HTR-8/SVneo (cell line): ENCODE measurements at regions not wholly inside any gene's neighbourhood (a gene's known extent, or its start where the extent isn't known, plus 50 kb on each side); places are given as distances from the start of the nearest gene placed in this dataset.

Experiments used
- DNase-seq: peaks from one replicate; pipeline ENCODE4 v3.0.0; 2011; ENCODE audit warnings: low spot score, mixed read lengths; ENCODE audit not compliant: insufficient read length
- FAIRE-seq: peaks from 2 replicates; lab custom pipeline; 2011; peaks lifted over from hg19 to GRCh38; lab: Jason Lieb, UNC

DNA sequence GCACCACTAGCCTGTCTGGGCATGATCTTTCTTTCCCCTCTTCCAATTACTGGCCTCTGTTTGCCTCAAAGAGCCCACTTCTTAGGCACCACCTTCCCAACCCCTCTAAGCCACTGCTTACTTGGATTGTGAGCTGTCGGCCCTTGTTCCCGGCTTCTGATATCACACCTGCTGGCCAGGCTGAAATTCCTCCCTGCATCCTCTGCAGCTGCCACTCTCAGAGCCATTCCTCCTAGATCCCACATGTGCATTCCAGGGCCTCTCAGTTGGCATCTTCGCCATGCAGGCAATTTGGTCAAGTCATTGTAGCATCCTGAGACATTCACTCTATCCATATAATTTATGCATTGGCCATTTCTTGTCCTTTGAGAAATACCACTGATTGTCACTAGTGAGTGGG is 135.9 kb downstream of the OLIG3 start:
- FAIRE-seq (no peak), DNase-seq (no peak)

GRCh38 chr6:137357948-137358266 is 136.3 kb downstream of the OLIG3 start:
- FAIRE-seq = no peak

DNA sequence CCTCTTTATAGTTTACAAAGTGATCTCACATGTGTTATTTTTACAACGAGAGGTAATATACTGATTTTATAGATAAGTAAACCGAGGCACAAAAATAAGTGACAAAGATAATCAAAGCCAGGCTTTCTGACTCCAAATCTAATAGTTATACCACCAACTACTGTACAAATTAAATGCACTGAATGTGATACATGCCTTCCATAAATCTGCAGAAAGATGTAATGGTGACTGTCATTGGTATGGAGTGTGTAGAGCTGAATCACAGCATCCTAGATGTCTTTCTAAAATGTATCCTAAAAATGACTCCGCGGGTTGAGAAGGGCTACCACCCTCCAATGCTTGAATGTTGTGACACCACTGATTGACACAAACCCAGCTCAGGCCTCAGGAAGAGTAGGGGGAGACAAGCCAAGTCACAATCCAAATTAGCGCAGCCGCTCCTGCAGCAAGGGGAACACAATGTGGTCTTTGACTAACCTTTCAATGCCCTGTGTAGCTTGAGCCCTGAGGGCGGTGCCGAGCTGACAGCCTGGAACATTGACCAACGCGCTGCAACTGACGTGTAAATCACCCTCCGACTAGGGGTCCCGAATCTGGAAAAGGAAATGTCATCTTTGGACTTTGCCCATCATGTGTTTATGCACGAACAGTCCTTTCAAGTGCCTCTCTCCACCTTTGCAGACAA is 136.8 kb downstream of the OLIG3 start:
- FAIRE-seq (no peak), DNase-seq (no peak)

More at GRCh38 chr6:137357948-137358266, 136.3 kb downstream of the OLIG3 start:
- DNase-seq = no peak

DNA sequence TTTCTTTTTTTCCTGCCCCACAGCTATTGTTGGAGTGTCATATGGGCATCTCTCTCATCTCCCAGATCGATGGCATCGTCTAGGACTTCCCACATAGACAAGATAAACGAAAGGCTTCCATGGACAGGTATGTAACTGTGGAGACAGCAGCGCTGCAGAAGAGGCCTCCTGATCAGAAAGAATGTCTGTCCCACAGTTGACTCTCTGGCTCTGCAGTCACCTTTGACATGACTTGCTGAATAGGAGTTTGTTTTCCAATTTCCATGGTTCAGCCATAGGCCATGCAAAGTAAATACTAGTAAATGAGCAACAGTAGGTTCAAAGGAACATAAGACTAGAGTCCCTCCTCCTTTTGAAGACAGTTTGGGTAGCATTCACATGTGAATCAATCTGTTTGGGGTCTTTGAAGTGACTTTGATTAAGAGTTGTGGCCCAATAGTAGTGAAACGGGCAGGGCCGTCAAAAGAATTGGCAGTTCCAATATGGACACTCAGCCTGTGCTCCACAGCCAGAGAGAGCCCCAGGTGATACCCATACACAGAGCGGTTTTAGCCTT is 134.7 kb upstream of the IFNGR1 start:
- DNase-seq = no peak
- FAIRE-seq = no peak

- DNase-seq = no peak
- FAIRE-seq = no peak
These were observed 134.2 kb upstream of the IFNGR1 start for GRCh38 chr6:137353346-137353745.

DNA sequence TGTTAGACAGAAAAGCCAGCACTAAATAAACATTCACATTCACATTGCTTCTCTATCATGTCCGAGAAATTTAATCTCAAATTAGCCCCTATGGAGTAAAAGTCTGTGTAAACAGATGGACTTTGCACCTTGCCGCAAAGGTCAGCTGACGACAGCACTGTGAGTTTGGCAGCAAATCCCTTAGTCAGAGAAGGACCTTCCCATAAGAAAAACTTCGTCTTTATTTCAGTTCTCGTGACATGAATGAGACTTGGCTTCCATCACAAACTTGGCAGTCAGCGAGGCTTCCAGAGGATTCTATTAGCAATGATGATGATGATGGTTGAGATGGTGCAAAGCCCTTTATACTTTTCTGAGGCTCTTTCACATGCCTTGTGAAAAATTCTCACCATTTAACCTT is 133.7 kb upstream of the IFNGR1 start:
- no peak for FAIRE-seq
- DNase-seq = no peak

GRCh38 chr6:137351890-137352289 is 132.7 kb upstream of the IFNGR1 start:
- FAIRE-seq (no peak), DNase-seq (no peak)

DNA sequence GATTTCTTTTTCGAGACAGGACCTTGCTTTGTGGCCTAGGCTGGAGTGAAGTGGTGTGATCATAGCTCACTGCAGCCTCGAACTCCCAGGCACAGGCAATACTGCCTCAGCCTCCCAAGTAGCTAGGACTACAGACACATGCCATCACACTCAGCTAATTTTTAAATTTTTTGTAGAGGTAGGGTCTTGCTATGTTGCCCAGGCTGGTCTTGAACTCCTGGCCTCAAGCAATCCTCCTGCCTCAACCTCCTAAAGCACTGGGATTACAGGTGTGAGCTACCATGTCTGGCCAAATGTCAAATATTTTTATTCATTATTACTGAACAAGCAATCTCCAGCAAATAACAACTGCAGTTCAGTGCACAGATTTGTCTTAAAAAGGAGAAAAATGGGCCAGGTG is 131.7 kb upstream of the IFNGR1 start:
- no peak for FAIRE-seq
- no peak for DNase-seq

DNA sequence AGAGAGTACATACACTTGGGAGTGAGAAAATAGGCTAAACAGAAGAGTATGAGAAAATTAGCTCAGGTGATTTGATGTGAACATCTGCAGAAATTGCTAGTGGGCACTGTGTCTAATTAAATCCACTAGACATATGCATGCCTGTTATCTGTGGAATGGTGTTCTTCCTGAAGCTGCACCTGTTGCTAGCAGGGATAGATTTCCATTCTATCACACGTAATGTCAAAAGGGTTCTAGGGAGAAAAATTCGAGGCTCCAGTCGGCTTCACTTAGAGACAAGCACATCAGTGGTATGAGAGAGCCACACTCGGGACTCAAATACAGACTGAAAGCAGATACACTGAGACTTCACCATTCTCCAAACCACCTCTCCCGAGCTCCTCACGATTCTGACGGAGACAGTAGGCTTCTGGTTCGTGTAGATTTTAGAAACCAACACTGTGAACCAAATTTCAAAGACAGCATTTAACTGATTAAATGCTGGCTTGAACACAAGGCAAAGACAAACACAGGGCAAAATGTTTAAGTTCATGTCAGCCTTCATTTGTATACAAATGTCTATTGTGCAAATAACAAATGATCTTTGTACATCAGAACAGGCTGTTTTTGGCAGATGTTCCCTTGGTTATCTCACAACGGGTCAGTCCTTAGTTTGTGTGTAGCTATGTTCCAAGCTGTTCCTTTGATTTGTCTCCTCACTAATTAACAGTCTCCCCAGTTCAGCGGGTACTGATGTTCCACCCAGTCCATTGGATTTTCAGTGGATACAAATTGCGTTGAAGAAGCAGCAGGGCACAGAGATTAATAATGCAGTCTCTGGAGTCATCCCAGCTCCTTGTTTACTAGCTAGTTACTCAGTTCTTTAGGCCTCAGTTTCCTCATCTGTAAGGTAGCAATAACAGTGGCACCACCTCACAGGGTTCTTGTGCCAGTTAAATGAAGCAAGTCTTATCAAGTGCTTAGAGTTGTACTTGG is 131.0 kb upstream of the IFNGR1 start:
- DNase-seq = no peak
- FAIRE-seq = no peak

GRCh38 chr6:137348777-137349176 is 129.6 kb upstream of the IFNGR1 start:
- no peak for FAIRE-seq
- DNase-seq = no peak

DNA sequence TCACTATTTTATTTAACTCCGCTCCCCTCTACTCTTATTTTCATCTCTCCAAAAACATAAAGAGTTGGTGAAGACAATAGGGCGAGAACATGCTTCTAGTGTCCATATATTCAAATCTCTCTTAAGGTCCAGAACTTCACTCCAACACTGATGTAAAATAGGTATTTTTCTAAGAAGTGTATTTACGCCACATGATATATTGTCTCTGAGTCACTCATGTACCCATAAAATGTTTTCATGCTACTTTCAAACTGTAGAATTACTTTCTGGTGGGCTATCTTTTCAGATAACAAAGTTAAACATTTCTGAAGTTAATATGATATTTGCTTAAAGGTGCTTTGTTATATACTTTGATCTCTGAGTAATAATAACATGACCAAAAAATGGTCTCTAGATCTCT is 124.1 kb upstream of the IFNGR1 start:
- DNase-seq (no peak), FAIRE-seq (no peak)

- no peak for DNase-seq
- no peak for FAIRE-seq
These were observed 123.5 kb upstream of the IFNGR1 start for GRCh38 chr6:137342607-137343190.

DNA sequence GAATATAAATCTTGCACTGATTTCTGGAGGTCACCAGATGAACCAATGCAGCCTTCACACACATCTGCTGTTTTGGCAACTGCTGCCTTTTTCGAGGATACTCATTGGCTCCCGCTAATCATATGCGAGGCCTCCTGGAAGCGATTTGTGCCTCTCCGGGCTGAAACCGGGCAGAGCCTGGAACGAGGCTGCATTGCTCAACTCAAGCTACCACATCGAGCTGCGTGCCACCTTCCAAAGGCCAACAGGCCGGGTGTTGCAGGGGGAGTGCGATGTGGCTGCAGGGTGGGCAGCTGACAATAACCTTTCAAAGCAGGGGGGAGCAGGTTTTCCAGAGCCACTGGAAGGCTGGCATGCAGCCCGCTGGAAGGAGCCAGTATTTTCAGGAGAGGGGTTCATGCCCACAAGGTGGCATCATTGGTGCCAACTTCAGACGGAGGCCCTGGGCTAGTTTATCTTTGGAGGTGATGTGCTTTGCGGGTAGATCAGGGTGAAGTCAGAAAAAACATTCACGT is 122.6 kb upstream of the IFNGR1 start:
- FAIRE-seq = no peak
- peak; percentile 11 for DNase-seq

DNA sequence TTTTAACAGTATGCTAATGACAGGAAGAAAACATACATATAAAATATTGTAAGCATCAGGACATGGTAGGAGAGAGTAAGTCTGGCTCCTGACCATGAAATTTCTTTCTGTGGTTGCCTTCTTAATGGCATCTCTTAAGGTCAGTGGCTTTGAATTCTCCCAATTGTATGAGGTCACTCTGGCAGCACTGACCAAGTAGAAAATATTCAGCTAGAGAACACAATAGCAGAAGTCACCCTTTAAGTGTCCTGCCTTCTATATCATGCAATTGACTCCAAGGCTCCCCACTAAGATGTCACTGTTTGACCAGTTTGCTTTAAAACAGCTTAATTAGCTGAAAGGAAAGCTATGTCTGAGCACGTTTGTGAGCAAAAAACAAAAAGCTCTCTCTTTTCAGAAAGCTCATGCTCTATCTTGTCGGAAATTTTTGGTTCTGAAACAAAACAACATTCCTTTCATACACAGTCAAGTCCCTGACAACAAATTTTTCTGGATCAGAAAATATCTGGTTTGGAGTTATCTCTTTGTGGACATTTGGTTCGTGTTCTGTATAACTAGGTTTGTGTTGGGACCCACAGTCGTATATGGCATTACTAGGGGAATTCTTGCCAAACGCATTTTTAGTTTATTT is 120.9 kb upstream of the IFNGR1 start:
- no peak for DNase-seq
- FAIRE-seq = no peak

GRCh38 chr6:137334884-137335283 is 115.7 kb upstream of the IFNGR1 start:
- FAIRE-seq (no peak), DNase-seq (no peak)

GRCh38 chr6:137334094-137334493 is 114.9 kb upstream of the IFNGR1 start:
- no peak for FAIRE-seq
- no peak for DNase-seq

DNA sequence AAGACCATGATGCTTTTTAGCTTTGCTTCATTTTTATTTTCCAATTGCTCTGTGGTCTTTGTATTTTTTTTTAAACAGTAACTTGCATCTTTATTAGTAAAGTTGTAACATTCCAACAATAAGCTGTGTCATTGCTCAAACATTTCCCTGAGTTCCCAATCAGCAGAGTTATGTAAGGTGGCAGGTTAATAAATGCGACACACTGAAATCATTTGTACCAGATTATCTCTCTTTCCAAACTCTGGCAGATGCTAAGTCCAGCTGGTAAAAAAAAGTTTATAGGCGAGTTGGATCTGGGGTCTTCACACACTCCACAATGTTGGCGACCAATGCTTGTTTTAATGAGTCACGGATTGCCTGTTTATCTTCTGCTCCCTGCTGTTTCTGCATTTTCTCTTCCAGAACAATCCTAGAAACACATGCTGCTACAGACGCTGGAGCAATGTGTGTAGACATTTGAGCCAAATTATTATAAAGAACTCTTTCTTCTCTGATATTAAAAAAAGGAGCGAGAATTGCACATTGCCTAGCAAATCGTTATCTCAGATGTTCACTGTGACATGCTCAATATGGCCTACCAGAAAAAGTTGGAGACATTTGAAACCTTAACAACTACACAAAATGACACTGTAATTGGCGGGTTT is 113.6 kb upstream of the IFNGR1 start:
- no peak for DNase-seq
- FAIRE-seq = no peak

GRCh38 chr6:137323860-137324259 is 104.7 kb upstream of the IFNGR1 start:
- FAIRE-seq (no peak), DNase-seq (no peak)

DNA sequence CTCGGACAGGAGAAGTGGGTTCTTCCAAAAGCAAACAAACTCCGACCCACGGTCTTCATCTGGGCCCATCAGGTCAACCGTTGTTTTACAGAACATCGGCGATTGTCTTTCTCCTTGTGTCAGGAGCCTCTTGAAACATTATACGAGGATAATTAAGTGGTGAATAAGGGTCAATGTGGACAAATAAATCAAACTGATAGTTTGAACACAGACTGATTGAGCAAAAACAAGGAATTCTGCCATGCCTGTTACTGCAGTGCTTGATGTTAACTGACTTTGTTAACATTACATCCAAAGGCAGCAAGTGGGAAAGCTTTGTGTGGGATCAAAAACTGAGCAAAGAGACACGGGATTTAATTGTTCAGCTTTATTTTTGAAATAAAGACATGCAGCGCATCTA is 101.1 kb upstream of the IFNGR1 start:
- DNase-seq = no peak
- no peak for FAIRE-seq

GRCh38 chr6:137316626-137317025 is 97.4 kb upstream of the IFNGR1 start:
- no peak for FAIRE-seq
- DNase-seq = no peak
